ENCODE measurements at regions not wholly inside any gene's neighbourhood (a gene's known extent, or its start where the extent isn't known, plus 50 kb on each side); places are given as distances from the start of the nearest gene placed in this dataset.

- no peaks in the 10 kb centered on the region for H3K27me3 Mint-ChIP-seq (ENCODE audit: low read depth)
- no peak overlapping the region for H3T11ph ChIP-seq (ENCODE audit: low read length)
Measured at GRCh38 chr21:15281714-15282113, 216.9 kb upstream of the NRIP1 start.

More at GRCh38 chr21:15281714-15282113, 216.9 kb upstream of the NRIP1 start:
- no peak overlapping the region for H2AK5ac ChIP-seq (ENCODE audit: insufficient read length, low read length)
- no peak overlapping the region for H3K9ac ChIP-seq (ENCODE audit: extremely low read depth, insufficient read length, low read length)
- no peak overlapping the region for H3K56ac ChIP-seq (ENCODE audit: insufficient read length, low read depth, low read length)
- H4K91ac ChIP-seq (ENCODE audit: insufficient read length, low read depth, low read length), result no peak overlapping the region
- no CpG with 5 or more reads among the region's 3 CpGs for WGBS (ENCODE audit: extremely low coverage, insufficient read length, low lambda C conversion rate)
- no peaks in the 10 kb centered on the region for H4K20me1 ChIP-seq (ENCODE audit: control insufficient read depth, insufficient read depth, insufficient read length)
- H3K27me3 ChIP-seq (ENCODE audit: insufficient read depth, low read length), result no peaks in the 10 kb centered on the region
- no peak overlapping the region for H3K14ac ChIP-seq (ENCODE audit: insufficient read depth, low read length)
- H3K4me2 ChIP-seq (ENCODE audit: insufficient read depth, insufficient read length, low read length), result no peak overlapping the region
- H3K4me1 Mint-ChIP-seq, result no peaks in the 10 kb centered on the region
- H3K4ac ChIP-seq (ENCODE audit: low read depth, low read length), result no peak overlapping the region
- peaks cover 0 to 3% of the 10 kb centered on the region in 2 experiments; a peak in 2 of 5 replicates for H3K9me3 Mint-ChIP-seq
- no peak overlapping the region for H3K4me3 Mint-ChIP-seq
- H2BK120ac ChIP-seq (ENCODE audit: low read depth, low read length, poor library complexity, severe bottlenecking), result no peak overlapping the region
- H2BK15ac ChIP-seq (ENCODE audit: low read depth, low read length), result no peak overlapping the region
- H2BK5ac ChIP-seq (ENCODE audit: insufficient read length, low read length), result no peak overlapping the region
- H3K18ac ChIP-seq (ENCODE audit: insufficient read length, low read depth, low read length), result no peak overlapping the region
- DNase-seq, result no peak
- H4K5ac ChIP-seq (ENCODE audit: insufficient read length, low read depth, low read length), result no peak overlapping the region
- no peak overlapping the region for H2BK20ac ChIP-seq (ENCODE audit: low read depth, low read length, poor library complexity, severe bottlenecking)
- H3K23ac ChIP-seq (ENCODE audit: insufficient read length, low read depth, low read length), result no peak overlapping the region
- no peaks in the 10 kb centered on the region for H3K23me2 ChIP-seq (ENCODE audit: insufficient read length, low read depth, low read length, poor library complexity, severe bottlenecking)
- no peak overlapping the region for H2AFZ ChIP-seq (ENCODE audit: low read length)
- H3K79me1 ChIP-seq (ENCODE audit: insufficient read depth, low read depth, low read length, poor library complexity, severe bottlenecking), result no peaks in the 10 kb centered on the region
- H3K4me1 ChIP-seq (ENCODE audit: insufficient read depth, low read length), result no peaks in the 10 kb centered on the region
- H3K27ac Mint-ChIP-seq, result no peak overlapping the region
- H3K79me2 ChIP-seq (ENCODE audit: insufficient read depth, low read length), result no peaks in the 10 kb centered on the region
- H3K9me3 ChIP-seq (ENCODE audit: control insufficient read depth, low read depth, low read length), result no peaks in the 10 kb centered on the region
- peaks cover 0 to 4% (median 0%) of the 10 kb centered on the region in 3 experiments; a peak in 1 of 7 replicates for H3K36me3 Mint-ChIP-seq (ENCODE audit: insufficient read depth in 1 of 3, low read depth in 3 of 3)
- no peak for TF ChIP-seq CTCF (conservative IDR thresholded peaks at IDR 0.05)
- no peak overlapping the region for H2BK12ac ChIP-seq (ENCODE audit: insufficient read length, low read depth, low read length)
- no peak overlapping the region for H4K8ac ChIP-seq (replicated peaks; ENCODE audit: insufficient read length, low read depth, low read length)
- no peak overlapping the region for H3K27ac ChIP-seq (ENCODE audit: insufficient read length, low read depth, low read length)
